NB4 (cell line): ENCODE measurements at regions not wholly inside any gene's neighbourhood (a gene's known extent, or its start where the extent isn't known, plus 50 kb on each side); places are given as distances from the start of the nearest gene placed in this dataset.

Experiments
- CTCF ChIP-seq: IDR thresholded peaks from one replicate; pipeline ENCODE4 v1.5.1; 2012; ENCODE audit warnings: low read depth, low read length
- MYC ChIP-seq: IDR thresholded peaks from 2 replicates; pipeline ENCODE4 v1.6.1; 2011; ENCODE audit warnings: low read depth, low read length
- POLR2A ChIP-seq: IDR thresholded peaks from 2 replicates; pipeline ENCODE4 v1.6.1; 2011; ENCODE audit warnings: mild to moderate bottlenecking; ENCODE audit not compliant: insufficient read length; ENCODE audit errors: extremely low read depth

- TF ChIP-seq MYC (no peak), CTCF (no peak), POLR2A (no peak)
Observed at GRCh38 chr1:61623852-61624251, 101.1 kb downstream of the TM2D1 start.
